ENCODE measurements at regions not wholly inside any gene's neighbourhood (a gene's known extent, or its start where the extent isn't known, plus 50 kb on each side); places are given as distances from the start of the nearest gene placed in this dataset.

GRCh38 chr6:111987295-111987694, 66.6 kb upstream of the CCN6 start (continued):
- TF ChIP-seq TSC22D4 (tag; IDR thresholded peaks at IDR 0.05) (no peak), ZNF175 (CRISPR knock-in tag; IDR thresholded peaks at IDR 0.05; ENCODE audit: low read depth) (no peak), TCF15 (CRISPR knock-in tag; IDR thresholded peaks at IDR 0.05) (no peak)

- POLR2A ChIA-PET = no interaction called here
- H3K79me2 ChIP-seq (ENCODE audit: control insufficient read depth, insufficient read depth, low read length) = no peaks in the 10 kb centered on the region
- no peak overlapping the region for H3K9ac ChIP-seq (ENCODE audit: insufficient read depth in 1 of 2, low read depth in 2 of 2, low read length in 2 of 2)
- ATAC-seq (no peak), DNase-seq (ENCODE audit: extremely low read depth in 1 of 4, low spot score in 3 of 4) (no peak), FAIRE-seq (no peak)
- CTCF ChIA-PET (ENCODE audit: low intra/inter-chr PET ratio) = no interaction called here
- no peak overlapping the region for H2AFZ ChIP-seq (ENCODE audit: low read depth, low read length)
- in situ Hi-C loops (cut with MboI) = no loop called here
- H3K4me1 ChIP-seq (replicated peaks in 1 of 2; ENCODE audit: control insufficient read depth in 2 of 2, insufficient read depth in 2 of 2, low read length in 2 of 2) = no peaks in the 10 kb centered on the region
- WGBS (ENCODE audit: insufficient coverage, low coverage, missing lambda C conversion rate) = 0% methylated on average over 2 of the region's 2 CpGs
- TF ChIP-seq XRCC4 (IDR thresholded peaks at IDR 0.05; ENCODE audit: extremely low read depth, insufficient read depth, insufficient read length) (no peak), PRDM10 (IDR thresholded peaks at IDR 0.05; ENCODE audit: partially characterized antibody) (no peak), NR3C1 (CRISPR knock-in tag; IDR thresholded peaks at IDR 0.05) (no peak), SAFB2 (IDR thresholded peaks at IDR 0.05; ENCODE audit: borderline replicate concordance, low read depth, low read length, severe bottlenecking) (no peak), SNAPC5 (CRISPR knock-in tag; IDR thresholded peaks at IDR 0.05) (no peak), TFE3 (CRISPR knock-in tag; IDR thresholded peaks at IDR 0.05) (no peak), ZNF780A (CRISPR knock-in tag; IDR thresholded peaks at IDR 0.05) (no peak), TSHZ1 (CRISPR knock-in tag; IDR thresholded peaks at IDR 0.05) (no peak), ZNF224 (CRISPR knock-in tag; IDR thresholded peaks at IDR 0.05) (no peak)
- no peaks in the 10 kb centered on the region for H3K9me1 ChIP-seq (ENCODE audit: control insufficient read depth, insufficient read depth, low read length)
- H3K27ac ChIP-seq (ENCODE audit: extremely low read depth, low read depth, low read length) = no peak overlapping the region
- no peaks in the 10 kb centered on the region for H4K20me1 ChIP-seq (replicated peaks; ENCODE audit: control insufficient read depth, insufficient read depth, low read length)
- BruUV-seq (replicated peaks) = no TSS peak
- peaks cover 9 to 32% of the 10 kb centered on the region in 2 experiments; a peak in 4 of 5 replicates for H3K27me3 ChIP-seq (ENCODE audit: control insufficient read depth in 2 of 2, insufficient read depth in 2 of 2, low read length in 2 of 2)
- no peak overlapping the region for H3K4me3 ChIP-seq
- H3K4me2 ChIP-seq (ENCODE audit: insufficient read depth, low read length) = no peak overlapping the region
- H3K36me3 ChIP-seq (ENCODE audit: control insufficient read depth, insufficient read depth, low read length) = no peaks in the 10 kb centered on the region
- no peaks in the 10 kb centered on the region for H3K9me3 ChIP-seq (replicated peaks; ENCODE audit: control insufficient read depth, insufficient read depth, low read depth, low read length)
- intact Hi-C loops (cut with micrococcal nuclease) = no loop called here
Observed at GRCh38 chr6:111988926-111989325, 65.0 kb upstream of the CCN6 start.

Measured in K562 (cell line).